HG03280 (cell line): ENCODE measurements at regions not wholly inside any gene's neighbourhood (a gene's known extent, or its start where the extent isn't known, plus 50 kb on each side); places are given as distances from the start of the nearest gene placed in this dataset.

Experiments
- ATAC-seq: cut with Tn5 transposase; IDR thresholded peaks from one replicate; pipeline ENCODE4 v1.9.1; 2021; ENCODE audit warnings: mild to moderate bottlenecking, moderate library complexity; ENCODE audit not compliant: unreplicated experiment

DNA sequence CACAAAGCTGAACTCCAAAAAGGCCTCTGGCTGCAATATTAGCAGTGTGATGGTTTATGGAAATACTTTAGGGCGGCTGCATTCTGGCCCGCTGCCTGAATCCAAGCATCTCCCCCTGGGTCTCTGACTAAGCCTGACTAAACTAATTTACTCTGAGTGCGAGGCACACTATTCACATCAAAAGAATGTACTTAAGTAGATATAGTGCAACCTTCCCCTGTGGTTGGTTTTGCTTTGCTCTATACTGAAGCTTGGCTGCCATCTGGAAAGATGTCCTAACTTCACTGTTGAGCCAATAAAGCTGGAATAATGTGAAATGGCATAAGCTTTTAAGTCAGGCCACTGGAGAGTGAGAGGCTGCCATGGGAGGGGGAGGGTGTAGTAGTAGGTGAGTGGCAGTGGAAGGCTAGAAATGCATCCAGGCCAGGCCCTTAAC lies 321.6 kb downstream of the AASDHPPT start:
- ATAC-seq = no peak

GRCh38 chr11:106399624-106400023 lies 322.2 kb downstream of the AASDHPPT start:
- no peak for ATAC-seq

DNA sequence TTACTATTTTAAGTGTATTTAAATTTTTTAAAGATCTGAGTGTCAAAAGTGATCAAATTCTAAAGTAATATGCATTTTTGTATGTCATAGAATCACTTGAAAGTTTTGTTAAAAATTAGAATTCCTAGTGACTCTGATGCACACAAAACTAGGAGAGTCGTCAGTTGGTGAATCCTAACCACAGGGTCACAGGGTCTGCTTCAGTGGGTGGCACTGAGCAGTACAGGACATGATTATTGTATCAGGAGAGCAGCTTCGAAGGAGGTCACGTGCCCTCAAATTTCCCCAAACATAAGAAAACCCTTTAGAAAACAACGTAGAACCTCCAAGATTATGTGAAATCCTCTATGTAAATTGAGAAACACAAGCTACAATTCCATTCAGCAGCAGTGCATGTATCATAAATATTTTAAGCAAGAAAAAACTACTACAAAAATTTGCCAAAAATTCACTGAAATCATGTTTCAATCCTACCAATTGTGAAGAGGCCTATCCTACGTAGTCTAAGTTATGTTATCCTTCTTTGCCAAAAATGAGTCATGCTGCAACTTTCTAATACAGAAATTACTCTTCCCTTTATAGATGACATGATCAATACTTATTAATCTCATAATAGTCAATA lies 323.6 kb downstream of the AASDHPPT start:
- no peak for ATAC-seq

- no peak for ATAC-seq
These were observed 326.3 kb downstream of the AASDHPPT start for GRCh38 chr11:106403751-106404150.

GRCh38 chr11:106409222-106409621 lies 331.8 kb downstream of the AASDHPPT start:
- ATAC-seq = no peak

GRCh38 chr11:106409671-106410070 lies 332.2 kb downstream of the AASDHPPT start:
- no peak for ATAC-seq

- no peak for ATAC-seq
These were observed 333.4 kb downstream of the AASDHPPT start for GRCh38 chr11:106410902-106411301.

DNA sequence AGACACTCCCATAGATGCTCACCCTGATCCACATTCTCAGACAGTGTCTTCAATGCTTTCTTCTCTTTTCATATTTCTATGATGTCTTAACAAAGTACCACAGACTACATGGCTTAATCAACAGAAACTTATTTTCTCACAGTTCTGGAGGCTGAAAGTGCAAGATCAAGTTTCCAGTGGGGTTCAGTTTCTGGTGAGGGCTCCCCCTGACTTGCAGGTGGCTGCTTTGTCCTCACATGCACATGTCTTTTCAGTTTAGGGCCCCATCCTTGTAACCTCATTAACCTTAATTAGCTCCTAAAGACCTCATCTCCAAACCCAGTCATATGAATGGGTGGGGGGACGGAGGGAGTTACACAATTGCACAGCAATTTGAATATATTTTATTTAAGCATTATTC lies 335.8 kb downstream of the AASDHPPT start:
- ATAC-seq = no peak

- no peak for ATAC-seq
These were observed 338.0 kb downstream of the AASDHPPT start for GRCh38 chr11:106415510-106415909.

GRCh38 chr11:106418791-106419190 lies 341.3 kb downstream of the AASDHPPT start:
- no peak for ATAC-seq

- ATAC-seq = no peak
These were observed 342.7 kb downstream of the AASDHPPT start for GRCh38 chr11:106420048-106420665.

DNA sequence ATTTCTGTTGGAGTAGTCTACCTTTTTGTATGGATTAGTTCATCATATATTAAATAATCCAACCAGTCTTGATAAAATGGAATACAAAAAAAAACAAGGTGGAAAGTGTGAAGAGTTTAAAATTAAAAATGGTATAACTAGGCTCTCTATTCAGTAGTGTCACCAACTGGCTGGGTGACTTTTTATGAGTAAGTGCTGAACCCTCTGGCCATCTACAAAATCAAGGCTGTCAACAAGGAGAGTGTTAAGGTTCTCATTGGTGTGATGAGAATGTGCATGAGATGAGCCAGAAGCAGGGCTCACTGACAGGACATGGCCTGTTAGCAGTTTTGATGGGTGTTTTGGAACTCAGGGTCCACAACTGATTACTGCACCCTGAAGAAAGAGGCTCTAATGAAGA lies 343.2 kb downstream of the AASDHPPT start:
- no peak for ATAC-seq

GRCh38 chr11:106421676-106422292 lies 344.3 kb downstream of the AASDHPPT start:
- no peak for ATAC-seq

- ATAC-seq = no peak
These were observed 345.1 kb downstream of the AASDHPPT start for GRCh38 chr11:106422583-106422982.

DNA sequence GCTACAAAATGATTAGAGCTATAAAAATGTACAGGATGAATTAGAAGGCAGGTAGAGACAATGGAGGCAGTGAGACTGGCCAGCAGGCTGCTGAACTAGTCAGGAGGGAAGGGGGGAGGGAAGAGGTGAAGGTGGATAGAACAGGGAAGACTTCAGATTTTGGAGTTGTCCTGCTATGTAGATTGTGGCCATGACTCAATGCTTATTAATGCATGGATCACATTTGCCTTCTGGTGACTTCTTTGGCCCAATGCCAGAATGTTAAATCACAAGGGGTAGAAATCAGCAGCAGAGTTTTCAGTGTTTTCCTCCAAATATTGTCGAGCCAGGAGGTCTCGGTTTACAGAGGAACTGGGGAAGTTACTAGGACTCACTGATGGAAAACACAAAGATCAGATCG lies 346.6 kb downstream of the AASDHPPT start:
- no peak for ATAC-seq

DNA sequence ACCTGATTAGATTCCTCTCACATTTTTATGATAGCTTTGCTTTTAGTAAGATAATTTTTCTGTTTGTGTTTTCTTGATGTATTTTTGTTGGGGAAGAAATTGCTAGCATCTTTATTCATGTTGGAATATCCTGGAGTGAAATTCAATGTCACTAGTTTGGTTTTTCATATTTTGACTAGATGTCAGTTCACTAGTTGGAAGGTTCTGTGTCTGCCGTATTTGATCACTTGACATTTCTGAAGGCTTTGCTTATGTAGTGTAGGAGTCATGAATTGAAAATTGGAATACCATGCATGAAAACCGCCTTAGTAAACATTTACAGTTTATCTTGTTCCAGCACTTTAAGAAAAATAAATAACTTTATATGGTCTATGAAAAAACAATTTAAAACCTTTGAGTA lies 348.4 kb downstream of the AASDHPPT start:
- no peak for ATAC-seq

DNA sequence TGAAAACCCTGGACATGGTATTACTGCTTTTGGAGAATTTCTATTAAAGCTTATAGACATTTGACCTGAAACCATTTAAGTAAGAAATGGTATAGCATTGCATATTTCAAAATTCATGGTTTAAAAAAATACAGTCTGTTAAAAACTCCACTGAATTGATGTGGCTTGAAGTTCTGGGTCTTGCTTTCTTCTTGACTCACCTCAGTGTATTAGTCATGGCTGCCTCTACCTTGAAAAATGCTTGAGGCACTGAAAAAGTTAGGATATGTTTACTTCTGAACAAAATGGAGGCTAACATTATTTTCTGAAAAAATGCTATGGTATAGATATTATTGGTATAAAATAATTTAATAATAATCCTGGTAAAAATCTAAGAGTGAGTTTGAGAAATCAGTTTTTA lies 349.2 kb downstream of the AASDHPPT start:
- ATAC-seq = no peak

- ATAC-seq = no peak
These were observed 350.3 kb downstream of the AASDHPPT start for GRCh38 chr11:106427736-106428135.

- ATAC-seq = no peak
These were observed 364.6 kb downstream of the AASDHPPT start for GRCh38 chr11:106442032-106442431.

GRCh38 chr11:106446302-106446701 lies 368.8 kb downstream of the AASDHPPT start:
- no peak for ATAC-seq

- ATAC-seq = no peak
These were observed 369.5 kb downstream of the AASDHPPT start for GRCh38 chr11:106446955-106447354.

GRCh38 chr11:106447631-106448191 lies 370.2 kb downstream of the AASDHPPT start:
- ATAC-seq = no peak
